Nucleus accumbens (tissue), 56 donors: ENCODE measurements at regions not wholly inside any gene's neighbourhood (a gene's known extent, or its start where the extent isn't known, plus 50 kb on each side); places are given as distances from the start of the nearest gene placed in this dataset.
A peak's percentile ranks its signal among the peaks of the same experiment; 100 is the strongest.
"Not testable (repeated sequence)": the region's sequence is repeated elsewhere in the genome, so short reads cannot be mapped to it uniquely, and the experiment has no call there.

Experiments used
- DNase-seq, 56 donors: peaks; one replicate each; lab custom pipeline; 2025; lab: John Stamatoyannopoulos, UW

- no peak for DNase-seq
Measured at GRCh38 chr5:102554082-102554481, 55.3 kb upstream of the SLCO6A1 start.

DNA sequence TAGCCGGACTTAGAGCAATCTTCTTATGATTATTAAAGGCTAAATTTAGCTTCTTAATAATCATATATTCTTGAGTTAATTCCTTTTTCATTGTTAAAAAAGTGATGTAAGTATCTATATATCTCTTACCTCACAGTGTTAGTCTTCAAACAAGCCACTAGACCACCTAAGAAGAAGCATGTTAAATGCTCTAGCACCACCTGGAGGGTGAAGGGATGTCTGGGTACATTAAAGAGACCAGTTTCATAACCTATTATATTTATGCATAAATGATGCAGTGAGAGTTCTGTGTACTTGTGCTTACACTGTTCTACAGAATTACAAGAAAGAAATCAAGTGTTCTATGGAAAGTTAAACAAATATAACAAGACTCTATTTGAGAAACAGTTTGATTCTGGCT, 55.9 kb upstream of the SLCO6A1 start:
- DNase-seq = no peak

DNA sequence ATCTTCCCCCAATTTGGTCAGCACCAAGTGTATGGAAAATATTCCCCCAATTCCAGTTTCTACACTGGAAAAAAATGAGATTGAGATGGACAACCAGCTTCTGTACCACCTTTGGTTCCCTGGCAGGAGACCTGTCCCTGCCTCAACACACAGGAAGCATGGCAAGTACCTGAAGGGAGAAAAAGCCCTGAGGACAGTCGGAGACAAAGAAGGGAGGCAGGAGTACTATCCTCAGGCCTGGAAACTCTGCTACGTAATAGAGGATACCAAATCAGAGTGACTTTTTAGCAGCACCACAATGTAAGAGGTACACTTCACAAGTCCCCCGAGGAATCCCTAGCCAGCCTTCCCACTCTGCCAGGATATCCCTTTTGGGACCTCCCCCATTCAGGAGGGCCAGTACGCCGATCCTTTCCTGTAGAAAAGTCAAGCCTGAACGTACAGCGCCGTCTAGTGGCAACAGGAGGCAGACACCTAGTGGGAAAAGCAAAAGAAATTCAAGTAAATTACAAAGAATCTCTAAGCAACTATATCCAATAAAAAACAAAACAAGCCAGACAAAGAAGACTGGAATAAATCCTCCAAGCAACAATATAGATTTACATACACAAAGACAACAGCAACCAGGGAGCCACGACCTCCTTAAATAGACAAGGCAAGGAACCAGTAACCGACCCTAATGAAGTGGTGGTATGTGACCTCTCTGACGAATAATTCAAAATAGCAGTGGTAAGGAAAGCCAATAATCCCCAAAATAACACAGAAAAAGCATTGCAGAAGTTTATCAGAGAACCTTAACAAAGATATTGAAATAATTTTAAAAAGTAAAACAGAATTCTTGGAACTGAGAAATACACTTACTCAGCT, 63.3 kb upstream of the SLCO6A1 start:
- peak in 1 of 56 donors; percentile 3 for DNase-seq

DNA sequence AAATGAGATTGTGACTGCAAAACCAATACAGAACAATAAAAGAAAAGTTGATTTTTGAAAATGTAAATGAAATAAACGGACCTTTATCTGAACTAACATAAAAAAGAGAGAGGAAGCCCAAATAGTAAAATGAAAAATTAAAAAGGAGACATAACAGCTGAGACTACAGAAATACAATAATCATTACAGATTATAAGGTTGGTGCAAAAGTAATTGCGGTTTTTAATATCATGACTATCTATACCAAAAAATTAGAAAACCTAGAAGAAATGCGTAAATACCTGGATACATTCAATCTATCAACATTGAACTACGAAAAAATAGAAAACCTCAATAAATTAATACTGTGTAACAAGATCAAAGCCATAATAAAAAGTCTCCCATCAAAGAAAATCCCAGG, 71.9 kb upstream of the SLCO6A1 start:
- DNase-seq = no peak

DNA sequence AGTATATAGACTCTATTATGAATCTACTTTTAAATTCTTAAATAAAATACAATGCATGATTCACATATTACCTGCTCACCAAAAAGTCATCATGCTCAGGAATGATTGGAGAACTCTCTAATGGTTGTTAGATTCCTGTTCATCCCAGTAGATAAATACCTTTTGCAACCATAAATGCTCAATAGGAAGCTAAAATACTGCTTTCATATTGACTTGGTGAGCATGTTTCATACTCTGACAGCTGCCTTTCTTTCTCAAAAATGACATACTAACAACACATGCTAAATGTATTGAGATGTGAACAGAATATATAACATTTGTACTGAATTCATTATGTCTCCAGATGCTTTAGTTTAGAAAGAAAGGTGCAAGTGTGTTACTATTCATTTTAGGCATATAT, 79.6 kb upstream of the SLCO6A1 start:
- DNase-seq = no peak

- DNase-seq = no peak
Measured at GRCh38 chr5:102579379-102579778, 80.6 kb upstream of the SLCO6A1 start.

- DNase-seq = no peak
Measured at GRCh38 chr5:102581011-102581410, 82.2 kb upstream of the SLCO6A1 start.

DNA sequence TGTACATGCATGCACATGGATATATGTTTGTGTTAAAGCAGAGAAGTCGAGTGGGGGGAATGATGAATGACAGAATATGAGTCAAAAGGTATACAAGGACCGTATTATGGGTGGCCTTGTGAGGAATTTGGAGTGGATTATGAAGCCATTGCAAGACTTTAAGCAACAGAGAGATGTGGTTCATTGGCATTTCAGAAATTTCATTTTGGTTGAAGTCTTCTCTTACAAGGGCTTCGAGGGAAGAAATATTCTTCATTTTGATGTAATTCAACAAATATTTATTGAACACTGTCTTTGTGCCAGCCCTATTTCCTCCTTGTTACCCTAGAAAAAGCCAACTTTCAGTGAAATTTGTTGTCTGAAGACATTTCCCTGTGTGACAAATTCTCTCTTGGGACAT, 83.9 kb upstream of the SLCO6A1 start:
- no peak for DNase-seq

GRCh38 chr5:102583276-102584124, 84.7 kb upstream of the SLCO6A1 start:
- no peak for DNase-seq

- DNase-seq = no peak
Measured at GRCh38 chr5:102589661-102590060, 90.9 kb upstream of the SLCO6A1 start.

GRCh38 chr5:102590467-102590866, 91.7 kb upstream of the SLCO6A1 start:
- DNase-seq = no peak

GRCh38 chr5:102591650-102592049, 92.8 kb upstream of the SLCO6A1 start:
- DNase-seq = no peak

DNA sequence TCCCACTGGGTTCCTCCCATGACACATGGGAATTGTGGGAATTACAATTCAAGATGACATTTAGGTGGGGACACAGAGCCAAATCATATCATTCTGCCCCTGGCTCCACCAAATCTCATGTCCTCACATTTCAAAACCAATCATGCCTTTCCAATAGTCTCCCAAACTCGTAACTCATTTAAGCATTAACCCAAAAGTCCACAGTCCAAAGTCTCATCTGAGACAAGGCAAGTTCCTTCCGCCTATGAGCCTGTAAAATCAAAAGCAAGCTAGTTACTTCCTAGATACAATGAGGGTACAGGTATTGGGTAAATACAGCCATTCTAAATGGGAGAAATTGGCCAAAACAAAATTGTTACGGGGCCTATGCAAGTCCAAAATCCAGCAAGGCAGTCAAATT, 93.8 kb upstream of the SLCO6A1 start:
- not testable (repeated sequence) for DNase-seq

- DNase-seq = no peak
Measured at GRCh38 chr5:102594192-102594591, 95.4 kb upstream of the SLCO6A1 start.

- DNase-seq = no peak
Measured at GRCh38 chr5:102595332-102595731, 96.5 kb upstream of the SLCO6A1 start.

GRCh38 chr5:102596113-102596512, 97.3 kb upstream of the SLCO6A1 start:
- no peak for DNase-seq

GRCh38 chr5:102596951-102597350, 98.2 kb upstream of the SLCO6A1 start:
- DNase-seq = no peak

DNA sequence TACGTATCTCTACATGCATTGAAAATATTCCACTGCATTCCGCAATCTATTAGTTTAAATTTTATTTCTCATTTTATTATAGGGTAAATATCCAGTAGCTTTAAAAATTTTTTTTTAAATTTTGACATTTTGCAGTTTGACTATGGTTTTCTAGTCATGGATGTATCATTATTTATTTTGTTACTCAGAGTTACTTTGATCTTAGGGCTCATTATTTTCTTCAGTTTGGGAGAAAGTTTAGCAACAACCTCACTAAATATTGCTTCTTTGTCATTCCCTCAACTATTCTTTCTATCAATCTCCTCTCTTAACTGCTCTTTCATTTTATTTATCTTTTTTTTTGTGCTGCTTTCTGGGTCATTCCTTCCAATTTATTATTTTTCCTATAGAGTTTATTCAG, 100.5 kb upstream of the SLCO6A1 start:
- DNase-seq = no peak

DNA sequence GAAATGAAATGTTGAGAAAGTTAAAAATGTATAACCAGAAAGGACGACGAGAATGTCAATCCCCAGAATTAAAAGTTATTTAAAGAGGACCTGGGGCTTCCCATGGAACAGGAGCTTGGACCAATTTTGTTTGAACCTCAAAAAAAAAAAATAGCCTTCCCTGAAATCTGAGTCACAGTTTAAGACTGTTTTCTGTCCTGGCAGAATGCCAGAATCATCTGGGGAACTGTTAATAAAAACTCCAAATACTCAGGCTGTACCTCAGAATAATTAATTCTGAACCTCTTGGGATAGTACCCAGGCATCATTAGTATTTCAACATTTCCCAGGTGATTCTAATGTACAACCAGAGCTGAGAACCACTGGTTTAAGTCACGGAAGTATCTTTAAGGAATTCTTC, 102.2 kb upstream of the SLCO6A1 start:
- no peak for DNase-seq

GRCh38 chr5:102603670-102604069, 104.9 kb upstream of the SLCO6A1 start:
- no peak for DNase-seq

GRCh38 chr5:102608414-102608813, 109.6 kb upstream of the SLCO6A1 start:
- DNase-seq = no peak

DNA sequence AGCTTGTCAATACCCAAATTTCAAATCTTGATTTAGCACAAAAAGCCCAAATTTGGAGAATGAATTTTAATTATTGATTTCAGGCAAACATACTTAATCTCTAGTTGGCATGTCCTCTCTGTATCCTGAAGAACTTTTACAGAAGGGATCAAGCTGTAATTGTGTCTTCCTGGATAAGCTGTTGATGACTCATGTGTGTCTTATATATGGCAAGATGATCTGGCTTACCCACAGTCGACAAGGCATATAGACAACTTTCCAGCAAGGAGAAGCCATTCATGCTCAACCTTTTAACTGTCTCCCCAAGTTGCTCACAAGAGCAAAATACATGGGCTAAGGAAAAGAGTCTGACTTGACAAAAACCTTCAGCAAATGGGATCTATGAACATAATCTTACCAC, 112.5 kb upstream of the SLCO6A1 start:
- DNase-seq = no peak
